Hematopoietic multipotent progenitor cell treated with erythropoietin and hydrocortisone succinate and interleukin-3 and kit ligand, for 15 days (in vitro differentiated cells): ENCODE measurements at regions not wholly inside any gene's neighbourhood (a gene's known extent, or its start where the extent isn't known, plus 50 kb on each side); places are given as distances from the start of the nearest gene placed in this dataset.

Experiments used
- DNase-seq: peaks from one replicate; pipeline ENCODE4 v3.0.0-alpha.2; 2015; ENCODE audit warnings: low spot score

DNA sequence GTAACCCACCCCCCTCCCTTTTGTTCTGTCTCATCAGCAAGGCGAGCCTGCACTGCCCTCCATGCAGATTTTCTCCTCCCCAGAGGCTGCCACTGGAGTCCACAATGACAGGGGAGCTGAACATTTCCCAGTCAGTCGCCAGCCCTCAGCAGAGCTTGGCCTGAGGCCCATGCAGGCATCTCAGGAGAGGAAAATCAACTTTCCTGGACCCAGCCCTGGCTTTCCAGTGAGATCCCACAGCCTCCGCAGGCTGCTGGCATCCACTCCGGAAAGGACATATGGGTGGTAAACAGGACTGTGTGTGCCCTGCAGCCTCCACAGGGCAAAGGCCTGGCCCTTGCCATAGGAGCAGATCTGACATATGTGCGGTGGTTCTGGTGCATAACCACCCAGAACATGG, 253.8 kb downstream of the TNS1 start:
- DNase-seq: no peak

GRCh38 chr2:217746808-217747207, 256.0 kb downstream of the TNS1 start:
- DNase-seq: no peak

DNA sequence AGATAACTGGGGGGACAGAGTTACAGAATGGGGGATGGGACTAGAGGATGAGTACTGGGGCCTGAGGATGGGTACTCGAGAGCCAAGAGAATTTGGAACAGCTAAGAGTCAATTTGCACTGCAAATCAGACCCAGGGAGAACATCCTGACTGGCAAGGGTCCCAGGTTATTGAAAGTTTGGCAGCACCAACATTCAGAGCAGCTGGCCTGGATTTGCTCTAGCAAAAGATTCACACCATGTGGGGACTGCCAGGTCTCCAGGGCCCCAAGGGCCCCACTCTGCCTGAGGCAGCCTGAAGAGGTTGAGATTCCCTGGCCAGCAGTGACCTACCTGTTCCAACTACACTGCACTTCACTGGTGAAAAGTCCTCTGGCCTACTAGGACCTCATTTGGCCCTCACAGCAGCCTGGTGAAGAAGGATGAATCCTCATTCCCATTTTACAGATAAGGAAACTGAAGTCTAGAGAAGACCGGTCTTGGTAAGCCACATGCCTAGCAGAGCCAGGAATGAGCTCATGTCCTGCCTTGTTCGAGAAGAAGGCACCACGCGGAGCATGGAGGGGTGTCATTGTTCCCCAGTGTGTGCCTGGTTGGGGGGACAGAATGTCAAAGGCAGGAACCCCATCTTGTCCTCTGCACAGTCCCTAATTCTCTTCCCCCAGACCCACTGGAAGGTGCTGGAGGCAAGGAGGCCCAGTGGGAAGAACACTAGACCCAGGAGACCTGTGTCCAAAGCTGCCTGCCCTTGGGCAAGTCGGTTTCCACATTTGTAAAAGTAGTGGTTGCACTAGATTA, 258.6 kb downstream of the TNS1 start:
- DNase-seq: no peak

- DNase-seq: no peak
Measured at GRCh38 chr2:217743407-217743806, 259.4 kb downstream of the TNS1 start.

DNA sequence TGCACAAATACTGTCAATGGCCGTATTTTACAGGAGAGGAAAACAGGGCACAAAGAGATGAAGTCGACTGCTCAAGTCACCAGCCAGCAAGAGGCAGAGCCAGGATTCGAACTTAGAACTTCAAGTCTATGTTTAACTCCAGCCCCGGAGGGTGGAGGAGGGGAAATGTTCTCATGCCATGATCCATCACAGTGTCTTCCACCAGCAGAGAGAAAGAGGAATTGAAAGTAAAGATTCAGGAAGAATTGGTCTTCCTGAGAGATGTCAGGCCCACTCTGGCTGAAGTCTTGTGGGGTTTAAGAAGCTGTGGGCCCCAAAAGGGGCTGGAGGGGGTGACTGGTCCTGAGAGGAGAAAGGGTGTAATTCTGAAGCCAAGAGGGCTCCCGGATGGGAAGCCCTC, 260.0 kb downstream of the TNS1 start:
- DNase-seq: no peak

GRCh38 chr2:217742276-217742675, 260.5 kb downstream of the TNS1 start:
- DNase-seq: no peak

DNA sequence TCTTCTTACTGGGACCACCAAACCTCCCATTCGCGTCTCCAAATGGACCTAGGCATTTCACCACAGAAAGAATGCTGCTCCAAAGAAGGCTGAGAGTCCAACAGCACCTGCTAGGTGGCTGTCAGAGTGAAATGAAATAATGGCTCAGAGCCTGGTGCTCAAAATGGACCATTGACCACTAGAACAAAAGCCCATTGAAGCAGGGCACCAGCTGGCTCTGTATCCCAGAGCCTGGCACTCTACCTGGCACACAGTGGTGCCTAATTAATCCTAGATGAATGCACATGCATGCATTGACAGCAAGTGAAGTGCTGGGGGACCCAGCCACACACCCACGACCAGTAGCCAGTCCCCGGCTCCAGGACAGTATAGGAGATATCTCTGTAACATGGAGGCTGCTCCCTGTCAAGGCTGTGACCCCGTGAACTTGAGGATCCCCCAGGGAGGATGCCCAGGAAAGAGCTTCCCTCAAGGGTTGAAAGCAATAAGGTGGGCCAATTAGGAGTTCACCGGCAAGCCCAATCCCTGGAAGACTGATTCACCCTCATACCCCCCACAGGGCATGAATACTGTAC, 261.3 kb downstream of the TNS1 start:
- no peak for DNase-seq

DNA sequence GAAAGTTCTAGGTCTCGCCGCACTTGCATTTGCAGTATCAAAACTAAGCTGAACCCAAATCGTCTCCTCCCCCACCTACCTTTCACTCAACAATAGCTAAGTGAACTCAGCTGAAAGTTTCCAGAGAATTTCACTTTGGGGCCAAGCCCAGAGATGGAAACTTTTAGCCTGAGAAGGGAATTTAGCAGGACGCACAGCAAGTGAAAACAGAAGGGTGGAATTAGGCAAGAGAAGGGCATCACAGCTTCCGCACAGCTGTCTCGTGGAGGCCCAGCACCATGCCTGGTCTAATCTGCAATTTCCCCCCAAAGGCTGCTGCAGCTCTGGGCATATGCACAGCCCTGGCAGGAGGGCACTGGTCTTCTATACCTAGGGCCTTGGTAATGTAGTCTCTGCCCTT, 262.0 kb downstream of the TNS1 start:
- DNase-seq: no peak

- no peak for DNase-seq
Measured at GRCh38 chr2:217740178-217740577, 262.6 kb downstream of the TNS1 start.

DNA sequence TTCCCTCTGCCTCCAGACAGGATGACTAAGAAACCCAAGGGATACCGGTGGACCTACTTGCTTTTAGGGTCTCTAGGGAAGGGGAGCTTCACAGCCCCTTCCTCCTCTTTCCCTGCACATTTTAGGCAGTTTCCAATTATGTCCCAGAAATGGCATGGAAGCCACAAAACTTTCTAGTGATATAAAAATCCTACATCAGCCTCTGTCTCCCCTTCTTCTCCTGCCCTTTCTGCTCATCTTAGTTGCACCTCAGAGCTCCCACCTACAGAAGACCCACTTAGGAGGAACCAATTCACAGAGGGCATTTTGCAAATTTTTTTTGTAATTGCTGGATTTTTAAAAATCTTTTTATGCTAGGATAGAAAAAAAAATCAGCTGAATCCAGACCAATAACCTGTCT, 263.1 kb downstream of the TNS1 start:
- no peak for DNase-seq

- DNase-seq: no peak
Measured at GRCh38 chr2:217738061-217738460, 264.7 kb downstream of the TNS1 start.

GRCh38 chr2:217736776-217737550, 265.8 kb downstream of the TNS1 start:
- no peak for DNase-seq

- no peak for DNase-seq
Measured at GRCh38 chr2:217735899-217736298, 266.9 kb downstream of the TNS1 start.

- no peak for DNase-seq
Measured at GRCh38 chr2:217735034-217735433, 267.8 kb downstream of the TNS1 start.

- no peak for DNase-seq
Measured at GRCh38 chr2:217733461-217733860, 269.3 kb downstream of the TNS1 start.

- DNase-seq: no peak
Measured at GRCh38 chr2:217732992-217733391, 269.8 kb downstream of the TNS1 start.

- DNase-seq: no peak
Measured at GRCh38 chr2:217731805-217732204, 271.0 kb downstream of the TNS1 start.

GRCh38 chr2:217729421-217730053, 273.3 kb downstream of the TNS1 start:
- no peak for DNase-seq

DNA sequence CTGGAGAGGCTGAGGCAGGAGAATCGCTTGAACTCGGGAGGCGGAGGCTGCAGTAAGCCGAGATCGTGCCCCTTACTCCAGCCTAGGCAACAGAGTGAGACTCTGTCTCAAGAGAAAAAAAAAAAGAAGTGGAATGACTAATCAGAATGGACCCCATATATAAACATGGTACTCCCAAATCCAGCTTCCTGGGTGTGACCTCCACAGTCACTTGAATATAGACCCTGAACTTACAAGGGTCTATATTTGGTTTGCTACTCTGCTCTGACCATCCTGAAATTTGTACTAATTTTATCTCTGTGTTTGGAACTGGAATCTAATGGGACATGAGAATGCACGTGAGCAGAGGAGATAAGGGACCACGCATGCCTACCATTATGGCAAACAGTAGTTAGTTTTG, 275.0 kb downstream of the TNS1 start:
- no peak for DNase-seq

GRCh38 chr2:217725409-217725808, 277.4 kb downstream of the TNS1 start:
- no peak for DNase-seq

- no peak for DNase-seq
Measured at GRCh38 chr2:217724471-217724870, 278.3 kb downstream of the TNS1 start.

- DNase-seq: no peak
Measured at GRCh38 chr2:217723981-217724380, 278.8 kb downstream of the TNS1 start.
